HL-60 (cell line): ENCODE measurements at regions not wholly inside any gene's neighbourhood (a gene's known extent, or its start where the extent isn't known, plus 50 kb on each side); places are given as distances from the start of the nearest gene placed in this dataset.

ENCODE experiments used
- DNase-seq, 2 experiments: peaks; one replicate each; pipeline ENCODE4 v3.0.0-alpha.2; 2010 to 2020; ENCODE audit warnings: low read depth in 1 of 2, low spot score in 1 of 2
- H3K27ac ChIP-seq: fragments of 250-450 bp; sonication (Bioruptor Pico); replicated peaks from 2 replicates; pipeline ENCODE4 v1.5.1; 2020; ENCODE audit warnings: mild to moderate bottlenecking, moderate library complexity
- H3K27me3 ChIP-seq: fragments of 250-450 bp; sonication (Bioruptor Pico); 2 replicates; pipeline ENCODE4 v1.5.1; 2021; ENCODE audit warnings: mild to moderate bottlenecking, moderate library complexity; ENCODE audit not compliant: insufficient read depth, poor library complexity, severe bottlenecking
- H3K4me3 ChIP-seq: replicated peaks from 2 replicates; pipeline ENCODE4 v1.5.1; 2011; ENCODE audit warnings: mild to moderate bottlenecking, control low read depth, low read length; ENCODE audit not compliant: insufficient read depth
- GABPA ChIP-seq: IDR thresholded peaks from 2 replicates; pipeline ENCODE4 v1.6.1; 2012; ENCODE audit warnings: low read depth
- POLR2AphosphoS5 ChIP-seq: IDR thresholded peaks from 2 replicates; pipeline ENCODE4 v1.6.1; 2012; ENCODE audit warnings: low read depth
- SPI1 ChIP-seq: IDR thresholded peaks from 2 replicates; pipeline ENCODE4 v1.6.1; 2012; ENCODE audit warnings: low read depth, mild to moderate bottlenecking, borderline replicate concordance
- TF ChIP-seq, protein P1 (sequence below): IDR thresholded peaks from 2 replicates; pipeline ENCODE4 v1.6.1; 2012; ENCODE audit warnings: low read depth; ENCODE audit not compliant: insufficient replicate concordance
- TF ChIP-seq, protein P2 (sequence below): IDR thresholded peaks from one replicate; pipeline ENCODE4 v1.5.1; 2011; ENCODE audit warnings: low read length, control low read depth, inconsistent platforms; ENCODE audit not compliant: insufficient read depth

DNA sequence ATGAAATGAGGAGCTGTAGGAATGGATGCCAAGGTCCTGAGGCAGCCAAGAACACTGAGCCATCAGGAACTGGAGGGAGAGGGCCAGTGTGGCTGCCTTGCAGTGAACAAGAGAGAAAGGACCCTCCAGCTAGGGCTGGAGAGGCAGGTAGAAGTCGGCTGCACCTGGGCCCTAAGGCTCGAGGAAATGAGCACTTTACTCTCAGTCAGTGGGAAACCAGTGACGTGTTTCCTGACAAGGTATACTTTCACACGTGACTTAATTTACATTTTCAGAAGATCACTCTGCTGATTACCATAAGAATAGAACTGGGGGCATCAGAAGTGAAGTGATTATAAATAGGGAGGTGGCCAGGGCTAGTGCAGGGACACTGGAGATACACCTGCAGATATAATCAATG is 115.2 kb downstream of the C17orf67 start:
- no peak for DNase-seq
- Histone ChIP-seq H3K27ac (no peak overlapping the region), H3K27me3 (no peaks in the 10 kb centered on the region)

DNA sequence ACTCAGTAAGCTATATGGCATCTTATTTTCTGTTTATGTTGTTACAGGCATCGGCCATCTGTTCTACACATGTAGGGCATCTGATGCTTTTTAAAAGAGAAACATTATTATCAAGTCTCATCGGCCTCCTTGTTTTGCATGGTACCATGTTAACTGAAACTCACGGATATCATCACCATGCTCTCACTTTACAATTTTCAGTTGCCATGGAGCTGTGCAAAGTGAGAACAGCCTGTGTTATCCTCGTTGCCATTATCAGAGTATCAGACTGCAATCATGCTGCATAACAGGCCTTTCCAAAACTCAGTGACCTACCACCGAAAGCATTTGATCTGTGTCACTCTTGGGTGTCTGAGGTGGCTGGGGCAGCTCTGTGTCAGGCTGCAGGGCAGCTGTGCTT is 110.3 kb downstream of the C17orf67 start:
- Histone ChIP-seq H3K27me3 (no peaks in the 10 kb centered on the region), H3K27ac (no peak overlapping the region), H3K4me3 (no peak overlapping the region)
- no peak for DNase-seq
- TF ChIP-seq GABPA (no peak), SPI1 (no peak), POLR2AphosphoS5 (no peak)
- TF ChIP-seq, protein P1, sequence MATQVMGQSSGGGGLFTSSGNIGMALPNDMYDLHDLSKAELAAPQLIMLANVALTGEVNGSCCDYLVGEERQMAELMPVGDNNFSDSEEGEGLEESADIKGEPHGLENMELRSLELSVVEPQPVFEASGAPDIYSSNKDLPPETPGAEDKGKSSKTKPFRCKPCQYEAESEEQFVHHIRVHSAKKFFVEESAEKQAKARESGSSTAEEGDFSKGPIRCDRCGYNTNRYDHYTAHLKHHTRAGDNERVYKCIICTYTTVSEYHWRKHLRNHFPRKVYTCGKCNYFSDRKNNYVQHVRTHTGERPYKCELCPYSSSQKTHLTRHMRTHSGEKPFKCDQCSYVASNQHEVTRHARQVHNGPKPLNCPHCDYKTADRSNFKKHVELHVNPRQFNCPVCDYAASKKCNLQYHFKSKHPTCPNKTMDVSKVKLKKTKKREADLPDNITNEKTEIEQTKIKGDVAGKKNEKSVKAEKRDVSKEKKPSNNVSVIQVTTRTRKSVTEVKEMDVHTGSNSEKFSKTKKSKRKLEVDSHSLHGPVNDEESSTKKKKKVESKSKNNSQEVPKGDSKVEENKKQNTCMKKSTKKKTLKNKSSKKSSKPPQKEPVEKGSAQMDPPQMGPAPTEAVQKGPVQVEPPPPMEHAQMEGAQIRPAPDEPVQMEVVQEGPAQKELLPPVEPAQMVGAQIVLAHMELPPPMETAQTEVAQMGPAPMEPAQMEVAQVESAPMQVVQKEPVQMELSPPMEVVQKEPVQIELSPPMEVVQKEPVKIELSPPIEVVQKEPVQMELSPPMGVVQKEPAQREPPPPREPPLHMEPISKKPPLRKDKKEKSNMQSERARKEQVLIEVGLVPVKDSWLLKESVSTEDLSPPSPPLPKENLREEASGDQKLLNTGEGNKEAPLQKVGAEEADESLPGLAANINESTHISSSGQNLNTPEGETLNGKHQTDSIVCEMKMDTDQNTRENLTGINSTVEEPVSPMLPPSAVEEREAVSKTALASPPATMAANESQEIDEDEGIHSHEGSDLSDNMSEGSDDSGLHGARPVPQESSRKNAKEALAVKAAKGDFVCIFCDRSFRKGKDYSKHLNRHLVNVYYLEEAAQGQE, result no peak
- TF ChIP-seq, protein P2, sequence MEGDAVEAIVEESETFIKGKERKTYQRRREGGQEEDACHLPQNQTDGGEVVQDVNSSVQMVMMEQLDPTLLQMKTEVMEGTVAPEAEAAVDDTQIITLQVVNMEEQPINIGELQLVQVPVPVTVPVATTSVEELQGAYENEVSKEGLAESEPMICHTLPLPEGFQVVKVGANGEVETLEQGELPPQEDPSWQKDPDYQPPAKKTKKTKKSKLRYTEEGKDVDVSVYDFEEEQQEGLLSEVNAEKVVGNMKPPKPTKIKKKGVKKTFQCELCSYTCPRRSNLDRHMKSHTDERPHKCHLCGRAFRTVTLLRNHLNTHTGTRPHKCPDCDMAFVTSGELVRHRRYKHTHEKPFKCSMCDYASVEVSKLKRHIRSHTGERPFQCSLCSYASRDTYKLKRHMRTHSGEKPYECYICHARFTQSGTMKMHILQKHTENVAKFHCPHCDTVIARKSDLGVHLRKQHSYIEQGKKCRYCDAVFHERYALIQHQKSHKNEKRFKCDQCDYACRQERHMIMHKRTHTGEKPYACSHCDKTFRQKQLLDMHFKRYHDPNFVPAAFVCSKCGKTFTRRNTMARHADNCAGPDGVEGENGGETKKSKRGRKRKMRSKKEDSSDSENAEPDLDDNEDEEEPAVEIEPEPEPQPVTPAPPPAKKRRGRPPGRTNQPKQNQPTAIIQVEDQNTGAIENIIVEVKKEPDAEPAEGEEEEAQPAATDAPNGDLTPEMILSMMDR, result no peak

More for the DNA sequence above, 115.2 kb downstream of the C17orf67 start:
- no peak for TF ChIP-seq POLR2AphosphoS5
- TF ChIP-seq, protein P2, result no peak
- TF ChIP-seq, protein P1, result no peak
- no peak for TF ChIP-seq SPI1
- TF ChIP-seq GABPA, result no peak
- no peak overlapping the region for H3K4me3 ChIP-seq

DNA sequence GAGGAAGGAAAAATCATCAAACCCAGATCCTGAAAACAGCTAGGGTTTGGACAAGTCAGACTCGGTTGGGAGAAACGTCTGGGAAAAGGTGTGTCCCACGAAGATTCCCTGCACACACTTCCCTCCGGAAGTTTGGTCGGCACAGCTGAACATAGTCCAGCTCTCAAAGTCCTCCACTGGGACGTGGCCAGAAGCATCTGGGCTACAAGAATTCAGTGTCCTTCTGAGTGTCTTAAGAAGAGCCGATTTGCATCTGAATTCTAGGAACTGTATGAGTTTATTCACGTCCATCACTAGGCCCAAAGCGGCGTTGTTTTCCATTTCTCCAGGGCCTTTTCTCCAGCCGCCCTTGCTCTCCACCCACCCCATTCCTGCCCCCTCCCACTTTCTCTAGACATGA is 109.1 kb downstream of the C17orf67 start:
- no peak for DNase-seq
- Histone ChIP-seq H3K27me3 (no peaks in the 10 kb centered on the region), H3K4me3 (no peak overlapping the region), H3K27ac (no peak overlapping the region)
- TF ChIP-seq GABPA (no peak), POLR2AphosphoS5 (no peak), SPI1 (no peak)
- TF ChIP-seq, protein P2, result no peak
- TF ChIP-seq, protein P1, result no peak
